ENCODE measurements at regions not wholly inside any gene's neighbourhood (a gene's known extent, or its start where the extent isn't known, plus 50 kb on each side); places are given as distances from the start of the nearest gene placed in this dataset.

- TF ChIP-seq, protein P1, sequence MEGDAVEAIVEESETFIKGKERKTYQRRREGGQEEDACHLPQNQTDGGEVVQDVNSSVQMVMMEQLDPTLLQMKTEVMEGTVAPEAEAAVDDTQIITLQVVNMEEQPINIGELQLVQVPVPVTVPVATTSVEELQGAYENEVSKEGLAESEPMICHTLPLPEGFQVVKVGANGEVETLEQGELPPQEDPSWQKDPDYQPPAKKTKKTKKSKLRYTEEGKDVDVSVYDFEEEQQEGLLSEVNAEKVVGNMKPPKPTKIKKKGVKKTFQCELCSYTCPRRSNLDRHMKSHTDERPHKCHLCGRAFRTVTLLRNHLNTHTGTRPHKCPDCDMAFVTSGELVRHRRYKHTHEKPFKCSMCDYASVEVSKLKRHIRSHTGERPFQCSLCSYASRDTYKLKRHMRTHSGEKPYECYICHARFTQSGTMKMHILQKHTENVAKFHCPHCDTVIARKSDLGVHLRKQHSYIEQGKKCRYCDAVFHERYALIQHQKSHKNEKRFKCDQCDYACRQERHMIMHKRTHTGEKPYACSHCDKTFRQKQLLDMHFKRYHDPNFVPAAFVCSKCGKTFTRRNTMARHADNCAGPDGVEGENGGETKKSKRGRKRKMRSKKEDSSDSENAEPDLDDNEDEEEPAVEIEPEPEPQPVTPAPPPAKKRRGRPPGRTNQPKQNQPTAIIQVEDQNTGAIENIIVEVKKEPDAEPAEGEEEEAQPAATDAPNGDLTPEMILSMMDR (IDR thresholded peaks at IDR 0.05) = no peak
- no peak for TF ChIP-seq NR1H2 (CRISPR knock-in tag; IDR thresholded peaks at IDR 0.05)
Measured at GRCh38 chr13:87295636-87296035, 375.5 kb upstream of the SLITRK5 start.

Measured in WTC11 (cell line).